Lower leg skin (tissue), 4 donors: ENCODE measurements at regions not wholly inside any gene's neighbourhood (a gene's known extent, or its start where the extent isn't known, plus 50 kb on each side); places are given as distances from the start of the nearest gene placed in this dataset.

Experiments used
- DNase-seq, 2 donors: peaks; one replicate each; pipeline ENCODE4 v3.0.0-alpha.2; 2019; ENCODE audit warnings: low spot score in 2 of 2
- H3K4me3 ChIP-seq: fragments of 200-600 bp; sonication (generic); 2 replicates; pipeline ENCODE4 v1.5.1; 2017; ENCODE audit warnings: mild to moderate bottlenecking, low read depth; ENCODE audit not compliant: poor library complexity, severe bottlenecking
- CTCF ChIP-seq, 3 donors: fragments of 450-650 bp; IDR thresholded peaks; one replicate each; pipeline ENCODE4 v1.5.1; 2016; ENCODE audit warnings: antibody characterized with exemption in 3 of 3, mild to moderate bottlenecking in 3 of 3, moderate library complexity in 2 of 3
- POLR2A ChIP-seq, 2 donors: fragments of 450-650 bp; IDR thresholded peaks; one replicate each; pipeline ENCODE4 v1.6.1; 2016 to 2017; ENCODE audit warnings: antibody characterized with exemption in 2 of 2, mild to moderate bottlenecking in 1 of 2, moderate library complexity in 1 of 2
- WGBS, 2 donors: methylation state at CpG; one replicate each; pipeline ENCODE4 v1.1.5; 2018; 5-methylcytosine and 5-hydroxymethylcytosine counted together
- intact Hi-C: fragments of 100-400 bp; cut with DNase I; formaldehyde crosslinking; loops from one replicate; pipeline ENCODE4 v1.15.0; 2023; ENCODE audit warnings: low total_unique reads

GRCh38 chr14:104462651-104463630 is 116.6 kb upstream of the C14orf180 start:
- TF ChIP-seq CTCF (IDR thresholded peaks at IDR 0.05) (no peak), POLR2A (IDR thresholded peaks at IDR 0.05) (no peak)
- 73 to 77% methylated on average over 16 of the region's 16 CpGs for WGBS, 2 donors
- no peak overlapping the region for H3K4me3 ChIP-seq
- intact Hi-C loops = no loop called here
- DNase-seq = peak in 1 of 2 donors; percentile 63

- WGBS, 2 donors = 88 to 93% methylated on average over 6 of the region's 6 CpGs
- intact Hi-C loops = no loop called here
- TF ChIP-seq CTCF (IDR thresholded peaks at IDR 0.05) (no peak), POLR2A (IDR thresholded peaks at IDR 0.05) (no peak)
- no peak overlapping the region for H3K4me3 ChIP-seq
- DNase-seq = peak in 1 of 2 donors; percentile 76
Observed at GRCh38 chr14:104464907-104465306, 114.7 kb upstream of the C14orf180 start.

GRCh38 chr14:104465482-104466390 is 113.8 kb upstream of the C14orf180 start:
- 78 to 81% methylated on average over 8 of the region's 8 CpGs for WGBS, 2 donors
- no peak for TF ChIP-seq POLR2A (IDR thresholded peaks at IDR 0.05)
- no peak for TF ChIP-seq CTCF (IDR thresholded peaks at IDR 0.05)
- no peak overlapping the region for H3K4me3 ChIP-seq
- intact Hi-C loops = no loop called here
- peak in 1 of 2 donors; percentile 43 for DNase-seq

- TF ChIP-seq CTCF (IDR thresholded peaks at IDR 0.05) (no peak), POLR2A (IDR thresholded peaks at IDR 0.05) (no peak)
- no peak for DNase-seq
- intact Hi-C loops = no loop called here
- WGBS, 2 donors = 85 to 86% methylated on average over 5 of the region's 5 CpGs
- H3K4me3 ChIP-seq = no peak overlapping the region
Observed at GRCh38 chr14:104467236-104467635, 112.3 kb upstream of the C14orf180 start.

GRCh38 chr14:104467641-104468040 is 111.9 kb upstream of the C14orf180 start:
- 91 to 93% methylated on average over 7 of the region's 7 CpGs for WGBS, 2 donors
- TF ChIP-seq POLR2A (IDR thresholded peaks at IDR 0.05) (no peak), CTCF (IDR thresholded peaks at IDR 0.05) (no peak)
- no peak overlapping the region for H3K4me3 ChIP-seq
- intact Hi-C loops = no loop called here
- peak in 1 of 2 donors; percentile 64 for DNase-seq
